ENCODE measurements at regions not wholly inside any gene's neighbourhood (a gene's known extent, or its start where the extent isn't known, plus 50 kb on each side); places are given as distances from the start of the nearest gene placed in this dataset.

DNA sequence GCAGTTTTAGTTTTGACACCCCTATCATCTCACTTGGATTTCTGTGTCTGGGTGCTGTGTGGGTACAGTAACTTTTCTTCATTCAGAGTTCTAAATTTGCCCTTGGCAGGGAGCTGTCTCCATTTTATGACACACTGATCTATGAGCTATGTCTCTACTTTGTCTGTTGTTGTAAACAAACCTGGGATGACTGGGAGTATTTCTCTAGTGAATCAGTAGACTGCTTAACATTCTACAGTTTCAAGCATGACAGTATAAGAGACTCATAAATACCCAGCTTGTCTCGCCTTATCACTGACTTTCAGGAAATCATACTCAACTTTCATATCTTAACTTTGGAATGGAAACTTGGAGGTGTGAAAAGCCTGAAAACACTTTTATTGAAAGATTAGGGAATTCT lies 212.1 kb upstream of the NUDT12 start:
- Histone ChIP-seq H3K9ac (ENCODE audit: control insufficient read depth, extremely low read depth, insufficient read depth, low read length) (no peak overlapping the region), H3K9me1 (ENCODE audit: control insufficient read depth, extremely low read depth, insufficient read depth, low read length) (no peaks in the 10 kb centered on the region), H3K4me2 (ENCODE audit: control insufficient read depth, extremely low read depth, insufficient read depth, low read depth, low read length) (no peak overlapping the region), H3K79me2 (ENCODE audit: control insufficient read depth, insufficient read depth, low read length) (no peaks in the 10 kb centered on the region), H4K20me1 (ENCODE audit: control insufficient read depth, extremely low read depth, insufficient read depth, low read length) (no peaks in the 10 kb centered on the region), H3K4me3 (ENCODE audit: control insufficient read depth in 2 of 3, extremely low read depth in 1 of 3, insufficient read depth in 2 of 3, low read depth in 1 of 3, low read length in 3 of 3) (no peak overlapping the region), H3K4me1 (ENCODE audit: control insufficient read depth, extremely low read depth, insufficient read depth, low read length) (no peaks in the 10 kb centered on the region), H3K36me3 (ENCODE audit: control insufficient read depth in 2 of 2, extremely low read depth in 1 of 2, insufficient read depth in 2 of 2, low read length in 2 of 2) (no peaks in the 10 kb centered on the region), H3K27ac (ENCODE audit: control insufficient read depth, insufficient read depth, low read length) (no peak overlapping the region), H3K9me3 (ENCODE audit: control insufficient read depth, low read depth, low read length) (no peaks in the 10 kb centered on the region), H3K27me3 (ENCODE audit: control insufficient read depth, extremely low read depth, insufficient read depth, low read length) (no peaks in the 10 kb centered on the region), H2AFZ (ENCODE audit: control insufficient read depth, low read length) (no peak overlapping the region)
- dilution Hi-C loops (cut with MboI; ENCODE audit: extremely low pct_ligation_motif_present, low sequenced_read_pairs): no loop called here
- DNase-seq (ENCODE audit: low read depth, low spot score) (no peak), FAIRE-seq (no peak)
- TF ChIP-seq EZH2 (IDR thresholded peaks at IDR 0.05; ENCODE audit: low read length) (no peak), CTCF (optimal IDR thresholded peaks at IDR 0.05 in 1 of 3, IDR thresholded peaks at IDR 0.05 in 1 of 3, conservative IDR thresholded peaks at IDR 0.05 in 1 of 3; ENCODE audit: extremely low read depth in 1 of 3, insufficient read depth in 2 of 3, low read length in 3 of 3) (no peak)

DNA sequence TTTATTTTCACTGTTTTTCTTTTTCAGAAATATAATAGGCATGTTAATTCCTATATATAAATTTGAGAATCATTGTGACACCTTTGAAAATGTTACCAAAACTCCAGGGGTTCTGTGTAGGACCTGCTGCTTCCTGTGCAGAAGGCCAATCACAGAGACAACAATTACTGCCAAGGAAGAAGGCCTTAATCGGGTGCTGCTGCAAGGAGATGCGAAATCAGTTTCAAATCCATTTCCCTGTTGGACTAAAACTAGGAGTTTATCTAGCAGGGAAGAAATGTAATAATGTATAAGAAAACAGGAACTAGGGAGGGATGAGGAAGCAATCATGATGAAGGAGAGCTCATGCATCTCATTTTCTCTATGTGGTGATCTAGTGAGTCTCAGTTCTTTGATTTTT lies 209.7 kb upstream of the NUDT12 start:
- no peaks in the 10 kb centered on the region for H4K20me1 ChIP-seq (ENCODE audit: control insufficient read depth, extremely low read depth, insufficient read depth, low read length)
- H2AFZ ChIP-seq (ENCODE audit: control insufficient read depth, low read length): no peak overlapping the region
- TF ChIP-seq CTCF (optimal IDR thresholded peaks at IDR 0.05 in 1 of 3, IDR thresholded peaks at IDR 0.05 in 1 of 3, conservative IDR thresholded peaks at IDR 0.05 in 1 of 3; ENCODE audit: extremely low read depth in 1 of 3, insufficient read depth in 2 of 3, low read length in 3 of 3) (no peak), EZH2 (IDR thresholded peaks at IDR 0.05; ENCODE audit: low read length) (no peak)
- dilution Hi-C loops (cut with MboI; ENCODE audit: extremely low pct_ligation_motif_present, low sequenced_read_pairs): no loop called here
- H3K36me3 ChIP-seq (ENCODE audit: control insufficient read depth in 2 of 2, extremely low read depth in 1 of 2, insufficient read depth in 2 of 2, low read length in 2 of 2): no peaks in the 10 kb centered on the region
- no peaks in the 10 kb centered on the region for H3K79me2 ChIP-seq (ENCODE audit: control insufficient read depth, insufficient read depth, low read length)
- no peaks in the 10 kb centered on the region for H3K9me3 ChIP-seq (ENCODE audit: control insufficient read depth, low read depth, low read length)
- H3K4me2 ChIP-seq (ENCODE audit: control insufficient read depth, extremely low read depth, insufficient read depth, low read depth, low read length): no peak overlapping the region
- H3K27ac ChIP-seq (ENCODE audit: control insufficient read depth, insufficient read depth, low read length): no peak overlapping the region
- DNase-seq (ENCODE audit: low read depth, low spot score): no peak
- no peak overlapping the region for H3K9ac ChIP-seq (ENCODE audit: control insufficient read depth, extremely low read depth, insufficient read depth, low read length)
- H3K27me3 ChIP-seq (ENCODE audit: control insufficient read depth, extremely low read depth, insufficient read depth, low read length): no peaks in the 10 kb centered on the region
- H3K9me1 ChIP-seq (ENCODE audit: control insufficient read depth, extremely low read depth, insufficient read depth, low read length): no peaks in the 10 kb centered on the region
- H3K4me3 ChIP-seq (ENCODE audit: control insufficient read depth in 2 of 3, extremely low read depth in 1 of 3, insufficient read depth in 2 of 3, low read depth in 1 of 3, low read length in 3 of 3): no peak overlapping the region
- no peaks in the 10 kb centered on the region for H3K4me1 ChIP-seq (ENCODE audit: control insufficient read depth, extremely low read depth, insufficient read depth, low read length)
- no peak for FAIRE-seq
